ENCODE measurements at regions not wholly inside any gene's neighbourhood (a gene's known extent, or its start where the extent isn't known, plus 50 kb on each side); places are given as distances from the start of the nearest gene placed in this dataset.

DNA sequence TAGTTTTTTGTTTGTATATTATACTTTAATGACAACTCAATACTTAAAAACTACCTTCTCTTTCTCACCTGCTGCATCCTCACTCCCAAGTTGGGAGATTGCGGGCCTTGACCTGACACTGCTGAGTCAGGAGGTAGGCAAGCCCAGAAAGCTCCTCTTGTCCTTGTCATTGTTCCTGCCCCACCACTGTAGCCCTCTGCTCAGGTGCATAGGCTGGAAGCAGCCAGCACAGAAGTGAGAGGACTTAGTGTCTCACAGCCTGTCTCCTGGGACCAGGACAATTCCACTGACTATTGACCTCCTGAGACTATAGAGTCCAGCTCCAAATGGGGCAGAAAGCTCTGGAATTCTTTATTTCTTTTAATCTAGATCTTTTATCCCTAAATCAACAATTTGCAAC lies 123.5 kb upstream of the NDP start:
- Histone ChIP-seq H3K4me1 (ENCODE audit: control insufficient read depth in 1 of 2, insufficient read depth in 1 of 2, low read depth in 1 of 2, low read length in 1 of 2) (no peaks in the 10 kb centered on the region), H3K27me3 (no peaks in the 10 kb centered on the region), H3K27ac (no peak overlapping the region), H3K9me3 (no peaks in the 10 kb centered on the region), H3K36me3 (no peaks in the 10 kb centered on the region), H3K4me3 (ENCODE audit: low read depth in 1 of 2, low read length in 1 of 2) (no peak overlapping the region)
- TF ChIP-seq, protein P1, sequence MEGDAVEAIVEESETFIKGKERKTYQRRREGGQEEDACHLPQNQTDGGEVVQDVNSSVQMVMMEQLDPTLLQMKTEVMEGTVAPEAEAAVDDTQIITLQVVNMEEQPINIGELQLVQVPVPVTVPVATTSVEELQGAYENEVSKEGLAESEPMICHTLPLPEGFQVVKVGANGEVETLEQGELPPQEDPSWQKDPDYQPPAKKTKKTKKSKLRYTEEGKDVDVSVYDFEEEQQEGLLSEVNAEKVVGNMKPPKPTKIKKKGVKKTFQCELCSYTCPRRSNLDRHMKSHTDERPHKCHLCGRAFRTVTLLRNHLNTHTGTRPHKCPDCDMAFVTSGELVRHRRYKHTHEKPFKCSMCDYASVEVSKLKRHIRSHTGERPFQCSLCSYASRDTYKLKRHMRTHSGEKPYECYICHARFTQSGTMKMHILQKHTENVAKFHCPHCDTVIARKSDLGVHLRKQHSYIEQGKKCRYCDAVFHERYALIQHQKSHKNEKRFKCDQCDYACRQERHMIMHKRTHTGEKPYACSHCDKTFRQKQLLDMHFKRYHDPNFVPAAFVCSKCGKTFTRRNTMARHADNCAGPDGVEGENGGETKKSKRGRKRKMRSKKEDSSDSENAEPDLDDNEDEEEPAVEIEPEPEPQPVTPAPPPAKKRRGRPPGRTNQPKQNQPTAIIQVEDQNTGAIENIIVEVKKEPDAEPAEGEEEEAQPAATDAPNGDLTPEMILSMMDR (IDR thresholded peaks at IDR 0.05): no peak

- H3K9me3 ChIP-seq: no peaks in the 10 kb centered on the region
These were observed 121.8 kb upstream of the NDP start for GRCh38 chrX:44094821-44095530.

GRCh38 chrX:44093431-44093830 lies 120.2 kb upstream of the NDP start:
- TF ChIP-seq, protein P1 (IDR thresholded peaks at IDR 0.05): no peak
- Histone ChIP-seq H3K4me3 (ENCODE audit: low read depth in 1 of 2, low read length in 1 of 2) (no peak overlapping the region), H3K9me3 (no peaks in the 10 kb centered on the region), H3K36me3 (no peaks in the 10 kb centered on the region), H3K27ac (no peak overlapping the region), H3K4me1 (ENCODE audit: control insufficient read depth in 1 of 2, insufficient read depth in 1 of 2, low read depth in 1 of 2, low read length in 1 of 2) (no peaks in the 10 kb centered on the region), H3K27me3 (no peaks in the 10 kb centered on the region)

More at GRCh38 chrX:44094821-44095530, 121.8 kb upstream of the NDP start:
- TF ChIP-seq, protein P1 (IDR thresholded peaks at IDR 0.05): no peak
- Histone ChIP-seq H3K27me3 (no peaks in the 10 kb centered on the region), H3K4me3 (ENCODE audit: low read depth in 1 of 2, low read length in 1 of 2) (no peak overlapping the region), H3K27ac (no peak overlapping the region), H3K4me1 (ENCODE audit: control insufficient read depth in 1 of 2, insufficient read depth in 1 of 2, low read depth in 1 of 2, low read length in 1 of 2) (no peaks in the 10 kb centered on the region), H3K36me3 (no peaks in the 10 kb centered on the region)

GRCh38 chrX:44092778-44093177 lies 119.6 kb upstream of the NDP start:
- Histone ChIP-seq H3K27ac (no peak overlapping the region), H3K36me3 (no peaks in the 10 kb centered on the region), H3K4me1 (ENCODE audit: control insufficient read depth in 1 of 2, insufficient read depth in 1 of 2, low read depth in 1 of 2, low read length in 1 of 2) (no peaks in the 10 kb centered on the region), H3K4me3 (ENCODE audit: low read depth in 1 of 2, low read length in 1 of 2) (no peak overlapping the region), H3K9me3 (no peaks in the 10 kb centered on the region), H3K27me3 (no peaks in the 10 kb centered on the region)
- TF ChIP-seq, protein P1 (IDR thresholded peaks at IDR 0.05): no peak

- TF ChIP-seq, protein P1 (IDR thresholded peaks at IDR 0.05): no peak
- Histone ChIP-seq H3K27me3 (no peaks in the 10 kb centered on the region), H3K27ac (no peak overlapping the region), H3K9me3 (no peaks in the 10 kb centered on the region), H3K4me3 (ENCODE audit: low read depth in 1 of 2, low read length in 1 of 2) (no peak overlapping the region), H3K36me3 (no peaks in the 10 kb centered on the region), H3K4me1 (ENCODE audit: control insufficient read depth in 1 of 2, insufficient read depth in 1 of 2, low read depth in 1 of 2, low read length in 1 of 2) (no peaks in the 10 kb centered on the region)
These were observed 115.4 kb upstream of the NDP start for GRCh38 chrX:44088510-44089144.

Data from neutrophil (primary cell).